SK-N-SH (cell line): ENCODE measurements at regions not wholly inside any gene's neighbourhood (a gene's known extent, or its start where the extent isn't known, plus 50 kb on each side); places are given as distances from the start of the nearest gene placed in this dataset.

ENCODE experiments used
- CTCF ChIP-seq: fragments of 200-600 bp; sonication (generic); IDR thresholded peaks from 2 replicates; pipeline ENCODE4 v1.6.1; 2017; ENCODE audit warnings: antibody characterized with exemption, mild to moderate bottlenecking, moderate library complexity
- EP300 ChIP-seq, 2 experiments: IDR thresholded peaks; 2 replicates each; pipeline versions ENCODE4 v1.4.0 to v1.6.1; 2012; ENCODE audit warnings: borderline replicate concordance in 1 of 2, low read depth in 1 of 2, low read length in 1 of 2
- FOXM1 ChIP-seq: IDR thresholded peaks from 2 replicates; pipeline ENCODE4 v1.4.0; 2012; ENCODE audit warnings: low read depth, mild to moderate bottlenecking
- GABPA ChIP-seq: IDR thresholded peaks from 2 replicates; pipeline ENCODE4 v1.4.0; 2012; ENCODE audit warnings: low read depth, mild to moderate bottlenecking
- POLR2AphosphoS5 ChIP-seq: IDR thresholded peaks from 2 replicates; pipeline ENCODE4 v1.6.1; 2012; ENCODE audit warnings: low read depth, low read length
- RAD21 ChIP-seq: IDR thresholded peaks from 2 replicates; pipeline ENCODE4 v1.6.1; 2012; ENCODE audit warnings: mild to moderate bottlenecking, low read length
- RXRA ChIP-seq: IDR thresholded peaks from 2 replicates; pipeline ENCODE4 v1.4.0; 2012; ENCODE audit warnings: low read depth, mild to moderate bottlenecking, borderline replicate concordance
- SIN3A ChIP-seq: IDR thresholded peaks from 2 replicates; pipeline ENCODE4 v1.6.1; 2012; ENCODE audit warnings: low read depth, mild to moderate bottlenecking, low read length, moderate library complexity, borderline replicate concordance
- YY1 ChIP-seq: IDR thresholded peaks from 2 replicates; pipeline ENCODE4 v1.4.0; 2012; ENCODE audit warnings: low read depth, mild to moderate bottlenecking

GRCh38 chr10:61130366-61130765 is 186.4 kb upstream of the RHOBTB1 start:
- no peak for TF ChIP-seq POLR2AphosphoS5
- no peak for TF ChIP-seq CTCF
- no peak for TF ChIP-seq FOXM1
- TF ChIP-seq YY1: no peak
- no peak for TF ChIP-seq RXRA
- no peak for TF ChIP-seq EP300 (IDR thresholded peaks at IDR 0.05; ENCODE audit: borderline replicate concordance in 1 of 2, low read depth in 1 of 2, low read length in 1 of 2)
- no peak for TF ChIP-seq RAD21
- no peak for TF ChIP-seq SIN3A
- no peak for TF ChIP-seq GABPA
